ENCODE measurements at regions not wholly inside any gene's neighbourhood (a gene's known extent, or its start where the extent isn't known, plus 50 kb on each side); places are given as distances from the start of the nearest gene placed in this dataset.

DNA sequence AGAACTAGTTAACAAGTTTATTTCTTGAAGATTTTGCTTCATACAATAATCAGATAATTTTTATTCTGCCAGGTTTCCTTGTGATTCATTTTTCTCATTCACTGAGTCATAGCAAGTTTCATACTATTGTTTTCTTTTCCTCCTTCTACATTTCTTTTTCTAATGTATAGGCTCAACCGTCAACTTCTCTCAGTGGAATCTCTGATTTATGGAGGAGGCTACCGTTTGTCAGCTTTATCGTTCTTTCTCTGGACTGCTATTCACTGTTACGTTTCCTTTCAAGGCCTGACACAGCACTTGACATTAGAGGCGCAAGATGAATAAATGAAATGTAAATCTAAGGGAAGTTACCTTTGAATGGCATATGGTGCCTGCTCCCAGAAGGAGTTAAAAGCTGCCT is 284.3 kb upstream of the NR5A2 start:
- intact Hi-C loops (cut with DNase I): no loop called here
- H3K27me3 ChIP-seq: peaks cover 0 to 5% (median 0%) of the 10 kb centered on the region in 3 donors
- TF ChIP-seq POLR2A (IDR thresholded peaks at IDR 0.05) (no peak), EP300 (IDR thresholded peaks at IDR 0.05) (no peak), POLR2AphosphoS5 (IDR thresholded peaks at IDR 0.05) (no peak)
- no peak overlapping the region for H3K27ac ChIP-seq
- H3K9me3 ChIP-seq: no peaks in the 10 kb centered on the region
- no peaks in the 10 kb centered on the region for H3K36me3 ChIP-seq
- no peaks in the 10 kb centered on the region for H3K4me1 ChIP-seq
- no peak for DNase-seq
- 70 to 82% methylated on average over 5 of the region's 5 CpGs for WGBS, 2 donors
- H3K4me3 ChIP-seq: no peak overlapping the region

- Histone ChIP-seq H3K27me3 (peaks cover 0 to 6% (median 0%) of the 10 kb centered on the region in 3 donors), H3K36me3 (no peaks in the 10 kb centered on the region), H3K4me3 (no peak overlapping the region), H3K4me1 (no peaks in the 10 kb centered on the region), H3K27ac (no peak overlapping the region), H3K9me3 (no peaks in the 10 kb centered on the region)
- TF ChIP-seq, protein P1, sequence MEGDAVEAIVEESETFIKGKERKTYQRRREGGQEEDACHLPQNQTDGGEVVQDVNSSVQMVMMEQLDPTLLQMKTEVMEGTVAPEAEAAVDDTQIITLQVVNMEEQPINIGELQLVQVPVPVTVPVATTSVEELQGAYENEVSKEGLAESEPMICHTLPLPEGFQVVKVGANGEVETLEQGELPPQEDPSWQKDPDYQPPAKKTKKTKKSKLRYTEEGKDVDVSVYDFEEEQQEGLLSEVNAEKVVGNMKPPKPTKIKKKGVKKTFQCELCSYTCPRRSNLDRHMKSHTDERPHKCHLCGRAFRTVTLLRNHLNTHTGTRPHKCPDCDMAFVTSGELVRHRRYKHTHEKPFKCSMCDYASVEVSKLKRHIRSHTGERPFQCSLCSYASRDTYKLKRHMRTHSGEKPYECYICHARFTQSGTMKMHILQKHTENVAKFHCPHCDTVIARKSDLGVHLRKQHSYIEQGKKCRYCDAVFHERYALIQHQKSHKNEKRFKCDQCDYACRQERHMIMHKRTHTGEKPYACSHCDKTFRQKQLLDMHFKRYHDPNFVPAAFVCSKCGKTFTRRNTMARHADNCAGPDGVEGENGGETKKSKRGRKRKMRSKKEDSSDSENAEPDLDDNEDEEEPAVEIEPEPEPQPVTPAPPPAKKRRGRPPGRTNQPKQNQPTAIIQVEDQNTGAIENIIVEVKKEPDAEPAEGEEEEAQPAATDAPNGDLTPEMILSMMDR (IDR thresholded peaks at IDR 0.05): no peak
- TF ChIP-seq POLR2AphosphoS5 (IDR thresholded peaks at IDR 0.05) (no peak), EP300 (IDR thresholded peaks at IDR 0.05) (no peak), POLR2A (IDR thresholded peaks at IDR 0.05) (no peak)
- WGBS, 2 donors: 96% methylated on average over 2 of the region's 2 CpGs
- DNase-seq: no peak
- intact Hi-C loops (cut with DNase I): no loop called here
These were observed 280.7 kb upstream of the NR5A2 start for GRCh38 chr1:199746666-199747384.

DNA sequence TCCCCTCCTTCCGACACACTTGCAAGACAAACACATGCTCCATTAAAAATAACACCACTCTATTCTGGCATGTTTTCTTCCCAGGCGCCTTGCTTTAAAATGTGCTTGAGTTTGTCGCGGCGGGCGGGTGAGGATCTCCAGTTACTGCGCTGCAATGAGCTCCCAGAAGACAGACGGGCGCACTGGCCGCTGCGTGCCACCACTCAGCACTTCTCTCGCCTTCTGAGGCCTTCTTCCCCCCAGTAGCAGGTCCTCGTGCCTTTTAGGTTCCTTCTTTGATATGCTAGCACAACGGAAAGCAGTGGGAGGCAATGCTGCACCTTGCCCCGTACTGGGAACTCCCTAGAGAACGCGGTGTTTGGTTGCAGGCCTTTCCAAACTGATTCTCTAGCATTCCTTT is 279.5 kb upstream of the NR5A2 start:
- H3K4me3 ChIP-seq: no peak overlapping the region
- intact Hi-C loops (cut with DNase I): no loop called here
- no peaks in the 10 kb centered on the region for H3K4me1 ChIP-seq
- DNase-seq: no peak
- no peak overlapping the region for H3K27ac ChIP-seq
- H3K27me3 ChIP-seq: peaks cover 0 to 6% (median 0%) of the 10 kb centered on the region in 3 donors
- no peaks in the 10 kb centered on the region for H3K9me3 ChIP-seq
- WGBS, 2 donors: 64 to 80% methylated on average over 17 of the region's 17 CpGs
- H3K36me3 ChIP-seq: no peaks in the 10 kb centered on the region
- TF ChIP-seq, protein P1 (IDR thresholded peaks at IDR 0.05): no peak
- TF ChIP-seq POLR2AphosphoS5 (IDR thresholded peaks at IDR 0.05): no peak
- no peak for TF ChIP-seq POLR2A (IDR thresholded peaks at IDR 0.05)
- TF ChIP-seq EP300 (IDR thresholded peaks at IDR 0.05): no peak

GRCh38 chr1:199751506-199751905 is 276.0 kb upstream of the NR5A2 start:
- Histone ChIP-seq H3K9me3 (no peaks in the 10 kb centered on the region), H3K4me1 (no peaks in the 10 kb centered on the region), H3K27me3 (peaks cover 0 to 6% (median 0%) of the 10 kb centered on the region in 3 donors), H3K27ac (no peak overlapping the region), H3K36me3 (no peaks in the 10 kb centered on the region), H3K4me3 (no peak overlapping the region)
- TF ChIP-seq POLR2AphosphoS5 (IDR thresholded peaks at IDR 0.05): no peak
- TF ChIP-seq POLR2A (IDR thresholded peaks at IDR 0.05): no peak
- no peak for TF ChIP-seq EP300 (IDR thresholded peaks at IDR 0.05)
- TF ChIP-seq, protein P1 (IDR thresholded peaks at IDR 0.05): no peak
- intact Hi-C loops (cut with DNase I): no loop called here
- WGBS, 2 donors: 86 to 88% methylated on average over 5 of the region's 5 CpGs
- no peak for DNase-seq

DNA sequence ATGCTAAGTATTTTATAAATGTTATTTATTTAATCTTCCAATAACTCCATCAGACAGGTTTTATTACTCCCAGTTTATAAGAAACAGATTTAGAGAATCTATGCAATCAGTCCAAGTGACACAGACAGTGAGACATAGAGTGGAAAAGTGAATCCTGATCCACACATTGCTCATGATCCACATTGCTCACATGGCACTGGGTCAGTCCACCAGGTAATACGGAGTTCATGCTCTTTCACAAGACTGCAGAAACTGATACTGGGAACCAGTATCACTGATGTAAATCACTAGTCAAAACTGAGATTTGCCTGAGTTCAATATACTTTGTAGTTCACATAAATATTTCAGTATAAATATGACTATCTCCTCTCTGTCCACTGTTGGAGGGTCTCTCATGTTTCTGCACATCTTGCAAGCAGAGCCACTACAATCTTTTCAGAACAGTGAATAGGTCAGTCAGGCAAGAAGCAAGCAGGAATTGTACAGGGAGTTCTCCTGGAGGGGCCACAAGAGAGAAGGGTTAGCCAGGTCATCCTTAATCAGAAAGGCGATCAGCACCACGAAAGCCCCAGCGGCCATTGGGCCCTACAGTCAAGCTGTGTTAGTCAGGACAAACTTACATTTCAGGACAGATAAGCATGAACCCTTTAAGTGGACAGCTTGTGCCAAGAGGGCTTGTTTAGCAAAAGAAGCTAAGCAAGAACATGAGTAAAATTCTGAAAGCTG is 275.4 kb upstream of the NR5A2 start:
- TF ChIP-seq POLR2AphosphoS5 (IDR thresholded peaks at IDR 0.05): no peak
- TF ChIP-seq, protein P1 (IDR thresholded peaks at IDR 0.05): no peak
- no peak for TF ChIP-seq POLR2A (IDR thresholded peaks at IDR 0.05)
- no peak for TF ChIP-seq EP300 (IDR thresholded peaks at IDR 0.05)
- intact Hi-C loops (cut with DNase I): no loop called here
- H3K27ac ChIP-seq: no peak overlapping the region
- no peaks in the 10 kb centered on the region for H3K9me3 ChIP-seq
- no peaks in the 10 kb centered on the region for H3K4me1 ChIP-seq
- H3K27me3 ChIP-seq: peaks cover 0 to 6% (median 0%) of the 10 kb centered on the region in 3 donors
- H3K4me3 ChIP-seq: no peak overlapping the region
- DNase-seq: no peak
- H3K36me3 ChIP-seq: no peaks in the 10 kb centered on the region
- WGBS, 2 donors: 93% methylated on average over 4 of the region's 4 CpGs

Measured in sigmoid colon (tissue), 6 donors.